PC-3 (cell line): ENCODE measurements at regions not wholly inside any gene's neighbourhood (a gene's known extent, or its start where the extent isn't known, plus 50 kb on each side); places are given as distances from the start of the nearest gene placed in this dataset.

Experiments
- ATAC-seq: fragments of 200-7000 bp; cut with Tn5 transposase; 2 replicates; pipeline ENCODE4 v1.9.1; 2020; ENCODE audit warnings: mild to moderate bottlenecking, moderate library complexity
- BruUV-seq: library from RNA; stranded (reverse); fragments of 400-500 nt; replicated peaks from 2 replicates; lab custom pipeline; 2021; lab: Mats Ljungman, UMichigan
- CTCF ChIA-PET: fragments of 300-600 bp; sonication (Branson Sonifier 250); formaldehyde crosslinking; loops from one replicate; lab custom pipeline; 2022; ENCODE audit warnings: antibody characterized with exemption; lab: Charles Lee
- POLR2A ChIA-PET: fragments of 300-600 bp; sonication (Branson Sonifier 250); formaldehyde crosslinking; loops from one replicate; lab custom pipeline; 2022; ENCODE audit warnings: antibody characterized with exemption; ENCODE audit not compliant: unreplicated experiment; lab: Charles Lee
- DNase-seq: peaks from one replicate; pipeline ENCODE4 v3.0.0-alpha.2; 2015
- H2AFZ ChIP-seq: fragments of 300-600 bp; sonication (generic); 2 replicates; pipeline ENCODE4 v1.6.0; 2016; ENCODE audit warnings: antibody characterized with exemption, low read length
- H3F3A ChIP-seq: fragments of 300-600 bp; sonication (generic); one replicate; pipeline ENCODE4 v1.6.0; 2017; ENCODE audit warnings: antibody characterized with exemption, low read length, control low read depth, mild to moderate bottlenecking; ENCODE audit not compliant: unreplicated experiment
- H3K27ac ChIP-seq: fragments of 300-600 bp; sonication (generic); 2 replicates; pipeline ENCODE4 v1.5.1; 2016; ENCODE audit warnings: mild to moderate bottlenecking, low read length
- H3K27me3 ChIP-seq: fragments of 300-600 bp; sonication (generic); 2 replicates; pipeline ENCODE4 v1.6.1; 2016; ENCODE audit warnings: low read length, mixed read lengths
- H3K36me3 ChIP-seq: fragments of 300-600 bp; sonication (generic); 2 replicates; pipeline ENCODE4 v1.6.1; 2016; ENCODE audit warnings: low read depth, mixed run types, low read length, mixed read lengths
- H3K4me1 ChIP-seq: fragments of 300-600 bp; sonication (generic); 2 replicates; pipeline ENCODE4 v1.5.1; 2016; ENCODE audit warnings: low read length; ENCODE audit not compliant: insufficient read depth
- H3K4me2 ChIP-seq: fragments of 300-600 bp; sonication (generic); 2 replicates; pipeline ENCODE4 v1.6.0; 2016; ENCODE audit warnings: low read length
- H3K4me3 ChIP-seq: fragments of 300-600 bp; sonication (generic); 2 replicates; pipeline ENCODE4 v1.5.1; 2016; ENCODE audit warnings: mild to moderate bottlenecking, low read length, mixed read lengths
- H3K79me2 ChIP-seq: fragments of 300-600 bp; sonication (generic); 2 replicates; pipeline ENCODE4 v1.6.1; 2017; ENCODE audit warnings: low read length, mixed read lengths
- H3K9ac ChIP-seq: fragments of 300-600 bp; sonication (generic); 2 replicates; pipeline ENCODE4 v1.6.0; 2016; ENCODE audit warnings: mild to moderate bottlenecking, low read length
- H3K9me2 ChIP-seq: fragments of 300-600 bp; sonication (generic); replicated peaks from 2 replicates; pipeline ENCODE4 v1.6.1; 2016; ENCODE audit warnings: mixed run types, low read length, mixed read lengths
- H3K9me3 ChIP-seq: fragments of 300-600 bp; sonication (generic); 2 replicates; pipeline ENCODE4 v1.6.1; 2016; ENCODE audit warnings: low read length, mixed read lengths
- H4K20me1 ChIP-seq: fragments of 300-600 bp; sonication (generic); 2 replicates; pipeline ENCODE4 v1.6.1; 2016; ENCODE audit warnings: low read length, mixed read lengths
- CTCF ChIP-seq: fragments of 300-600 bp; sonication (generic); conservative IDR thresholded peaks from 2 replicates; pipeline ENCODE4 v1.5.1; 2017; ENCODE audit warnings: antibody characterized with exemption, low read depth, mild to moderate bottlenecking, low read length
- EZH2 ChIP-seq: fragments of 300-600 bp; sonication (generic); IDR thresholded peaks from one replicate; pipeline ENCODE4 v1.6.1; 2017; ENCODE audit warnings: antibody characterized with exemption, mild to moderate bottlenecking, low read length; ENCODE audit not compliant: unreplicated experiment
- EZH2phosphoT487 ChIP-seq: fragments of 300-600 bp; sonication (generic); IDR thresholded peaks from 2 replicates; pipeline ENCODE4 v1.6.1; 2018; ENCODE audit warnings: mild to moderate bottlenecking, antibody characterized with exemption, low read length, borderline replicate concordance
- intact Hi-C: fragments of 100-400 bp; cut with micrococcal nuclease; formaldehyde crosslinking; loops from 2 replicates; pipeline ENCODE4 v1.9.0; 2023

GRCh38 chr10:44011603-44011981 lies 362.9 kb upstream of the ZNF32 start:
- ATAC-seq: no peak

GRCh38 chr10:44010873-44011602 lies 362.4 kb upstream of the ZNF32 start:
- CTCF ChIA-PET: no interaction called here
- Histone ChIP-seq H3K27me3 (no peaks in the 10 kb centered on the region), H3K4me2 (no peak overlapping the region), H3K9me3 (no peaks in the 10 kb centered on the region), H3K4me3 (no peak overlapping the region), H3K79me2 (no peaks in the 10 kb centered on the region), H3K27ac (peak overlapping the region; percentile 18; the same call in 1 of the 2 replicates), H4K20me1 (no peaks in the 10 kb centered on the region), H3K4me1 (no peaks in the 10 kb centered on the region), H3K9ac (no peak overlapping the region), H2AFZ (no peak overlapping the region; the same call in 1 of the 2 replicates), H3K9me2 (no peaks in the 10 kb centered on the region), H3K36me3 (no peaks in the 10 kb centered on the region), H3F3A (no peaks in the 10 kb centered on the region)
- TF ChIP-seq CTCF: no peak
- TF ChIP-seq EZH2: no peak
- TF ChIP-seq EZH2phosphoT487: no peak
- POLR2A ChIA-PET: no interaction called here
- DNase-seq: peak; percentile 55
- intact Hi-C loops: no loop called here
- ATAC-seq: peak; percentile 50
- BruUV-seq: no TSS peak

More at GRCh38 chr10:44011603-44011981, 362.9 kb upstream of the ZNF32 start:
- Histone ChIP-seq H3K4me2 (no peak overlapping the region), H3K9me2 (no peaks in the 10 kb centered on the region), H3K4me1 (no peaks in the 10 kb centered on the region), H3K9ac (no peak overlapping the region), H3K27me3 (no peaks in the 10 kb centered on the region), H3K36me3 (no peaks in the 10 kb centered on the region), H3F3A (no peaks in the 10 kb centered on the region), H4K20me1 (no peaks in the 10 kb centered on the region), H3K4me3 (no peak overlapping the region), H3K27ac (no peak overlapping the region), H2AFZ (no peak overlapping the region), H3K9me3 (no peaks in the 10 kb centered on the region), H3K79me2 (no peaks in the 10 kb centered on the region)
- CTCF ChIA-PET: no interaction called here
- POLR2A ChIA-PET: no interaction called here
- TF ChIP-seq EZH2phosphoT487 (no peak), CTCF (no peak), EZH2 (no peak)
- BruUV-seq: no TSS peak
- intact Hi-C loops: no loop called here
- no peak for DNase-seq

GRCh38 chr10:44009891-44010632 lies 361.4 kb upstream of the ZNF32 start:
- Histone ChIP-seq H3K4me2 (no peak overlapping the region), H3F3A (no peaks in the 10 kb centered on the region), H3K9me3 (no peaks in the 10 kb centered on the region), H3K79me2 (no peaks in the 10 kb centered on the region), H2AFZ (no peak overlapping the region), H3K4me3 (no peak overlapping the region), H3K27me3 (no peaks in the 10 kb centered on the region), H3K27ac (no peak overlapping the region), H3K4me1 (no peaks in the 10 kb centered on the region), H4K20me1 (no peaks in the 10 kb centered on the region), H3K9me2 (no peaks in the 10 kb centered on the region), H3K36me3 (no peaks in the 10 kb centered on the region), H3K9ac (no peak overlapping the region)
- ChIA-PET POLR2A (no interaction called here), CTCF (no interaction called here)
- ATAC-seq: no peak
- intact Hi-C loops: no loop called here
- BruUV-seq: no TSS peak
- TF ChIP-seq CTCF (no peak), EZH2phosphoT487 (no peak), EZH2 (no peak)
- peak; percentile 24 for DNase-seq
